Ecto neural progenitor cell (in vitro differentiated cells): ENCODE measurements at regions not wholly inside any gene's neighbourhood (a gene's known extent, or its start where the extent isn't known, plus 50 kb on each side); places are given as distances from the start of the nearest gene placed in this dataset.

Experiments used
- DNase-seq: peaks from one replicate; pipeline ENCODE4 v3.0.0-alpha.2; 2018; ENCODE audit warnings: low spot score

DNA sequence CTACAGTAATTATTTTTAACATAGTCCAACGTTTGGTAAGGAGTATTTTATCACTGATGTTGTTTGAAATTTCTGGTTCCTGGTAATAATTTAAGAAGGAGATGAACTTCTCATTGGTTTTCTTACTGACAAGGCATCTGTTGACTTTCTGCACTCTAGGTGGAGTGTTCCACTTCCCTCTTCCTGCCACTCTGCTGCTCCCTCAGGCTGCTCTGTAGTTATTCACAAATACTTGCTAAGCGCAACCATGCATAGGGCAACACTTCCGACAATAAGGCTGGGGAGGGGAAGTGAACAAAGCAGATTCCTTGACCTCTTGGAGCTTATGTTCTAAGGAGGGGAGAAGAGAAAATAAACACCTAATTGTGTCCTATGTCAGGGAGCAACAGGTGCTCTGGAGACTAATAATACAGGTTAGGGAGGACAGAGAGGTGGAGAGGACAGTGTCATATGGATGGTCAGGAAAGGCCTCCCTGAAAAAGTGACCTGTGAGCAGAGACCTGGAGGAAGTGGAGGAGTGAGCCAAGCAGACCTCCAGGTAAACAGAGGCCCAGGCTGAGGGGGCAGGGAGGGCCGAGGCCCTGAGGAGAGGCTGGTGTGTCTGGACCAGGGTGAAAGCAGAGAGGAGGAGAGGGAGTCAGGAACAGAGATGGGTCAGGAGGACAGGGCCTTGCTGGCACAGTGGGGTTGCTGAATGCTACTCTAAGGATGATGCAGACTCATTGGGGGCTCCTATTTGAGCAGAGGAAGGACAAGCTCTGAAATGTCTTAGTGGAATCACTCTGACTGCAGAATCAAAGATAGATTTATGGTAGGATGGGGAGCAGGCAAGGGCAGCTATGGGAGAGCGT lies 134.8 kb upstream of the SLC24A3 start:
- peak; percentile 22 for DNase-seq

DNA sequence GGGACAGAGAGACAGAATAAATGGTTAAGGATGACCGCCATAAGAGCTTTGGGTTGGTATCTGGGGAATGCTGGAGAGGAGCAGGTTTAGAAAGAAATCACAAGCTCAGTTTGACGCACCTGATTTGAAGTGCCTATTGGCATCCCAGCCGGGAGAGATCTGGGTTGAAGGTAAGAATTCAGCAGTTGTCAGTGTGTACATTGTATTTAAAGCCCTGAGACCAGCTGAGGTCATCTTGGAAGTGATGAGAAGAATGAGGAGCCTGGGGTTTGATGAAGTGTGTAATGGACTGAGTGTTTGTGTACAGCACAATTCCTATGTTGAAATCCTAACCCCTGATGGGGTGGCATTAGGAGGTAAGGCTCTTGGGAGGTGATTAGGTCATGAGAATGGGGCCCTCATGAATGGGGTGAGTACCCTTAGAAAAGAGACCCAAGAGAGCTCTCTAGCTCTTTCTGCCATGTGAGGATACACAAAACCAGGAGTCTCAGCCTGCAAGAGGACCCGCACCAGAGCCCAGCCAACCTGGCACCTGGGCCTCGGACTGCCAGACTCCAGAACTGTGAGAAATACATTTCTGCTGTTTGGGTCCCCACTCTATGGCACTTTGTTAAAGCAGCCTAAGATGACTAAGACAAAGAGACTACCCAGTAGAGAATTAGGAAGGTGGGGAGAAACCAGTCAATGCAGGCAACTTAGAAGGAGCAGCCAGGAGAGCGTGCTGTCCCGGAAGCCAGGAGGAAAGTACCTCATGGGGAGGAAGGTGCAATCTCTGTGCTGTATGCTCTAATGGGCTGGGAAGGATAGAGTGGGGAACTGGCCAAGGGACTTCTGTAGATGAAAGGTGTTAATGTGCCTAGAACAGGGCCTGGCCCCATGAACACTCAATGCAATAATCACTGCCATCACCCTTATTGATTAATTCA lies 133.7 kb upstream of the SLC24A3 start:
- peak; percentile 14 for DNase-seq

DNA sequence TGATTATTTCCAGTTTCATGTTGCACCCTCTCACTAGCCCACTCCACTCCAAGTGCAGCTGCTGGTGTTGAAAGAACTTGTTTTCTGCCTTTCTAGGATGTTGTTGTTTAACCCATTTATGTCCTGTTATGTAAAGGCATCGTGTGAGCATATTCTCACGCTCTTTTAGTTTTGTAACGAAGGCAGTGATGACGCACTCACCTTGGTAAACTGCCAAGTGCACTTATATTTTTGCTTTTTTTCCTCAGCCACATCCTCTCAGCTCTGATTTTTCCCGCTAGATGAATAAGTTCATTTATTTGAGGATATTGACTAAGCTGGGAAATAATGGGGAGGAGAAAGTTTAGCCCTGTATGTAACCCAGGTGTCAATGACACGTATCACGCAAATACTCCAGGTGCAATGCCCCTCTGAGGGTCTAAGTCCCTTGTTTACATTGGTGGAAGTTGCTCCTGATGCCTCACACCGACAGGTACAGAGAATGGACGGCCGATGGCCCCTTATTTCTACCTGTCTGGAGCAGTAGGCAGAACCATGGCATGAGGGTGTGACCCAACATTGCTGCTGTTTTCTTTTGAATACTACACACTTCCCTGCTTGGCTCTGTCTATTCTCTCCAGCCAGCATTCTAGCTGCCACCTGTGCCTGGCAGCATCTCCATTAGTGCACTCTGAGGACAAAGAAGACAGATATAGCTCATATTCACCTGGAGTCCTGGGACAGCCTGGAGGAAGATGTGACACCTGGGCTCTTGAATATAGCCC lies 132.7 kb upstream of the SLC24A3 start:
- peak; percentile 18 for DNase-seq

DNA sequence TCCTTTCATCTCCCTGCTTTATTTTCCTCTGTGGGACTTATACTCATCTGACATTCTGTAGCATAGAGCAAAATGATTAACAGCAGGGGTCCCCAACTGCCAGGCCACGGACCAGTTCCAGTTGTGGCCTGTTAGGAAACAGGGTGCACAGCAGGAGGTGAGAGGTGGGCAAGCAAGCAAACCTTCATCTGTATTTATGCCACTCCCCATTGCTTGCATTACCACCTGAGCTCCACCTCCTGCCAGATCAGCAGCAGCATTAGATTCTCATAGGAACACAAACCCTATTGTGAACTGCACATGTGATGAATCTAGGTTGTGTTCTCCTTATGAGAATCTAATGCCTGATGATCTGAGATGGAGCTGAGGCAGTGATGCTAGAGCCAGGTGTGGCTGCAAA lies 130.5 kb upstream of the SLC24A3 start:
- DNase-seq = peak; percentile 8

DNA sequence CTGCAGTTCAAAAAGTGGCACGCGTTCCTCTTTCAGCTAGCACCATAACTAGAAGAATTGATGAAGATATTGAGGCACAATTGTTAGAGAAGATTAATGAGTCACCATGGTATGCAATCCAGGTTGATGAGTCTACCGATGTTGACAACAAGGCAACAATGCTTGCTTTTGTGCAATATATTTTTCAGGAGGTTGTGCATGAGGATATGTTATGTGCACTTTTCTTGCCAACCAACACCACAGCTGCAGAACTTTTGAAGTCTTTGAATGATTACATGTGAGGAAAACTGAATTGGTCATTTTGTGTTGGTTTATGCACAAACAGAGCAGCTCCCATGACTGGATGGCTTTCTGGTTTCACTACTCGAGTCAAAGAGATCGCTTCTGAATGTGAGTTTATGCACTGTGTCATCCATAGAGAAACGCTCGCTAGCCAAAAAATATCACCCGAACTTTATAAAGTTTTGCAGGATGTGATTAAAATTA lies 129.3 kb upstream of the SLC24A3 start:
- peak; percentile 8 for DNase-seq

DNA sequence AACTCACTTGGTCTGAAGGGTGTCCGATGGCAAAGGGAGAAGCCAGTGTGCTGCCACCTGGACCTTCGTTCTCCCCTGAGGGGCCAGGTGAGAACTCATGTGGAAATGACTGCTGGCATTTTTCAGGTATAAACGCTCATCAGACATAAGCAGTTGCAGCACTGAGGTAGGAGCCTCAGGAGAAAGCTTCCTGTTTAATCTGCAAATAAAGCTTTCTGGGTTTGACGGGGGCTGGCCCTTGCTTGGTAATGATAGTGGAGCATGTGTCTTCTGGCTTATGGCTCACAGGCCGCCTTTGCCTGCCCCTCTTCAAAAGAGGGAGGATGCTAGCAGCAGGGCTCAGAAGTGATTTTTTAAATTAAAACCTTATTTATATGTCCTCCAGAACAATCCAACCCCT lies 122.1 kb upstream of the SLC24A3 start:
- DNase-seq = no peak

DNA sequence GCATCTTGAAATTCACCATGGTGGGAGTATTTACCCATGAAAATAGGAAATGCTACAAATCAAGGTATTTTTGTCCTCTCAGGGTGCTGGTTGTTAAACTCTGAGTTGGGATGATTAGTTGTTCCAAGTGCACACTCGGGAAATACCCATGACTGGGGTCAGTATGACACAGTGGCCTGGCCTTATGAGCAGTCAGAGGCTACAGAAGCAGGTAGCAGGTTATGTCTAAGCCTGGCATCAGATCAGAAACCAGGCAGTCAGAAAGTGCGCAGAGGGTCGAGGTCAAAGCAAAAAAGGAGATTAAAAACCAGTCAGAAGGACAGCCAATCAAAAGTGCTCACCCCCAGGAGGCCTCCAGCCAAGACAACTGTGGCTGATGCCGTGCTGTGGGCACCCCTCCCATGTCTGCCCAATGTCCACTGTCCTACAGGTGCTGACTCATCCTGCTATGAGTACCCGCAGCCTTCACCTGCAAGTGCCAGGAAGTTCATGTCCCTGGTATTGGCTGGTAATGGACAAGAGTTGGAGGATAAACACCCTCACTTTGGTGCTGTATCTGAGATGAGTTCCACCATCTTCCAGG lies 117.4 kb upstream of the SLC24A3 start:
- no peak for DNase-seq

DNA sequence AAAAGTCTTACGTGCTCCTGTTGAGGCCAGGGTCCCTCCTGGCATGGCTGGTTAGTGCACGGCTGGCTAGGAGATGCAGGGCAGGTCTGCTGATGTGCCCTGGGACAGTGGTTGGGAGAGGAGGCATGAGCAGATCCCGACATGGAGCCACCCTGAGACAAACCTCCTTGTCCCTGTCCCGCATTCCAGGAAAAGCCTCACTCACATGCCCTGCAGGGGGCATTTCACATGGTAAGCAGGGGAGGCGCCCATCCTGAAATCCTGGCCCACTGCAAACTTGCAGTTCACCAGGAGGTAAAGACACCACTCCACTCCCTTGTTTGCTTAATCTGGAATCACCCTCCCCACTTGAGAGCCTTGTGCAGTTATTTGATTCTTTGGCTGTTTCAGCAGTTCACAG lies 116.7 kb upstream of the SLC24A3 start:
- DNase-seq = no peak

DNA sequence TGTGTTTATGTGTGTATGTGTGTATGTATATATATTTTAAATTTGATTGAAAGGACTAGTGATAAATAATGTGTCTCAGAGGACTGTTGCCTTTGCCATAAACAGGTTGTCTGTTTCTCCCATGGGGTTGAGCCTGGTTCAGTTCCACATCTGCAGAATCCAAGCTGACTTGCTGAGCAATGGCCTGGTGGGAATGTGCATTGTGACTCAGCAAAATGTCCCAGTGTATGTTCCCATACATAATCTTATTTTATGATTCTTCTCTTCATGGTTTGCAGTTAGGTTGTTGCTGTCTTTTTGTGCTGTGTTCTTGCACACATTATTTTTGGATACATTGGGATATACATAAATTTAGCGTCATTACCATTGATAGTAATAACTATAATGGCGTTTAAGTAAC lies 115.6 kb upstream of the SLC24A3 start:
- no peak for DNase-seq

DNA sequence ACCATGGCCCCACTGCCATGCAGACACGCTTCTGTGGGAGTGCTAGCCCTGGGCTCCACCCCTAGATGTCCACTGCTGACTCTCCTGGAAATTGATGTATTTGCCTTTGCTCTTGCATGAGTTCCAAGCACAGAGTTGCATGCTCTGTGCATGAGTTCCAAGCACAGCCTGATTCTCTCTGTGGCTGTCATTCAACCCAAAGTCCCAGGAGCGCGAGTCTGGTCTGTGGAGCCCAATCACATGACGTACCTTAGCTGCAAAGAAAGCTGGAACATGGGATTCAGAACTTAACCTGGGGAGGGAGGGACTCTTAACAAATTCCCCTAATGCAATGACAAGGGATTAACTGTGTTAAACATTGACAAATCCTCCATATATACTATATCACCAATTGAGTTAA lies 114.3 kb upstream of the SLC24A3 start:
- DNase-seq = no peak

DNA sequence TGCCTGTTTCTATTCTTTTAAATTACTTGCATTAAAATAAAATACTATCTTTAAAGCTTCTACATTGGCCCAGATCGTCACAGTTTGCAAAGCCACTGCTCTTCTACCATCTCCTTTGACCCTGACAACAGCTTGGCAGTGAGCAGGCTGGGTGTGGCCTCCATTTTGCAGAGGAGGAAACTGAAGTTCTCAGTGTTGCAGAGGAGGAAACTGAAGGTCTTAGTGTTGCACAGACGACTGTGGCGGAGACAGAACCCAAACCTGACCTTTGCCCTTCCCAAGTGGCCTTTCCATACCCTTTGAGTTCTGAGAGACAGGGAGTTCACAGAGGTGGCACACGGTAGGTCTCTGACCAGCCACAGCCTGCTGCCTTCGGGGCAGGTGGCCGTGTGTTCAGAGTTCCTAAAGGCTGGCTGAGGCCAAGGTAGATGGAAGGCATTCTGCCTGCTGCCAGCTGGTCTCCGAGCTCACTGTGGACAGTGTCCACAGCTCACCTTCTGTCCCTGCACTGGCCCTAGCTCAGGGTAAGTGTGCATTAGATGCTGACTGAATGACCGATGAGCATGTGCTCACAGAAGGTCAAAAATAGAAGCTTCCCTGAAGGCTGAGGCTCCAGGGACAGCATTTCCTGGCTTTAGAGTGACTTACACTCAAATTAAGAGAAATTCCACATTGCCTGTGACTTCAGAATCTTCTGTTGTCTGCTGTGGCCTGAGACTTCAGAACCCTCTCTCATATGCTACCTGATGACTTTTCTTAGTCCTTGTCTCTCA lies 113.5 kb upstream of the SLC24A3 start:
- no peak for DNase-seq

DNA sequence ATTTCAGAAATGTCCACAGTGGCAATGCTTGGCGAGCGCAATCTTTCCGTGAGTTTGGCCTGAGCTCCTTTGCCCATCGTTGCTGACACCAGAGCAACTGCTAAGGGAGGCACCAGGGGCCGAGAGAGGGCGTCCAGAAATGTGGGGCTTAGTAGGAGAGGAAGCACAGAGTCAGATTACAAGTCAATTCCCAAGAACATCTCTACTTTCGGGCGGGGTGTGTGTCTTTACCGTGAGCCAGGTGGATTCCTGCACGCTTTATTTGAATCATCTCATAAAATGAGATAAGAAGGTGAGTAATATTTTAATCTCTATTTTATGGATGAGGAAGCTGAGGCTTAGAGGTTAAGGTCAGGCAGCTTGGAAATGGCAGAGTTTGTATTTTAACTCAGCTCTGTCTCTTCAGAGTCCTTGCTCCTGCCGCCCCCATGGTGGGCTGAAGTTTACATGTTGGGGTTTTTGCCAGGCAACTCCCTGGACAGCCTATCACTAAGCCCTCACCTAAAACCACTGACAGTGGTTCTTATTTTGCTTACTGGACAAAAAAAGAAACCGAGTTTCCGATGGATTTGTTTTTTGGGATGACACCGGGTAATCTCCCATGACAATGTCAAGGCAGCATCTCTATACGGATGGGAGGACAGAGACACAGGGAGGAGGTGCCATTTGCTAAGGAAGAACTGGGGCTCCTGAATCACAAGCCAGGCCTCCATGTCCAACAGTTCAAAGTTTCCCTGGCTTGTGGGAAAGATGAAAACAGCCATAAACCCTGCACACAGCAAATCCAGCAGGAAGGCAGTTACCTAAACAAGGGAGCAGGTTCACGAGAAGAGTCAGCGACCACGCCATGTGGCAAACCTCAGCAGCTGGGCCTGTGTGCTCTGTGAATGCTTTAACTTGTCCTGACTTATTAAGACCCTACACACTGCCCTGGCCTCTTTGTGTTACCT lies 112.6 kb upstream of the SLC24A3 start:
- DNase-seq = no peak

DNA sequence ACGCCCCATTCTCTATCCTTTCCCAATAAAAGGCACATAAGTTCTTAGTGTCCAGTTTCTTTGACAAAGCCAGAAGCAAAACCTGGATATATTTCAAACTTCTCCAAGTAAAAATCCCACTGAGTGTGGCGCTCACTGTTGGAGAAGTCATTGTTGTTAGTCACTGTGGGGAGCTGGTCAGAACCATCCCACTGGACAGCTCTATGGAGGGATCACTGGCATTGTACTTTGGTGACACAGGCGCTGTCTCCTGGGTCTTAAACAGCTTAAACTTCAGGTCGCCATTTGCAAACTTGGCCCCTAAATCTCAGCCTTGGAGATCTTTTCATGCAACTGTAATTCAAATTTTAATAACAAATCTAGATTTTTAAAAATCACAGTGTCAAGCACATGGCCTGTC lies 111.5 kb upstream of the SLC24A3 start:
- no peak for DNase-seq

DNA sequence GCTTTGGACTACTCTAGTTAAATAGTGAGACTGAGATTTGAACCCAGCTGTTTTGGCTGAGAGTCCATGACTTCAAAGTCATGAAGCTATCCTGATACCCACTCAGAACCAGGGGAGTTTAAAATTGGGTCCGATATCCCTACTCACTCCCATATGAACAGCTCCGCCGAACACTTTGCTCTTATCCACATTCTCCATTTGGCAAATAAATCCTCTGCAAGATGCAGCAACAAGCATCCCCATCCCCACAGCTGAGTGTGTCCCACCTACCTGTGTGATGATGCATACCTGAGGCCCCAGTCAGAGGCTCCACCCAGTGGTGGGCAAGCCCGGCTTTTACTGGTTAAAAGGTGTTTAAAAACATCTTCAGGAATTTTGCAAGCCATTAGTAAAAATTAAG lies 108.3 kb upstream of the SLC24A3 start:
- DNase-seq = peak; percentile 17

DNA sequence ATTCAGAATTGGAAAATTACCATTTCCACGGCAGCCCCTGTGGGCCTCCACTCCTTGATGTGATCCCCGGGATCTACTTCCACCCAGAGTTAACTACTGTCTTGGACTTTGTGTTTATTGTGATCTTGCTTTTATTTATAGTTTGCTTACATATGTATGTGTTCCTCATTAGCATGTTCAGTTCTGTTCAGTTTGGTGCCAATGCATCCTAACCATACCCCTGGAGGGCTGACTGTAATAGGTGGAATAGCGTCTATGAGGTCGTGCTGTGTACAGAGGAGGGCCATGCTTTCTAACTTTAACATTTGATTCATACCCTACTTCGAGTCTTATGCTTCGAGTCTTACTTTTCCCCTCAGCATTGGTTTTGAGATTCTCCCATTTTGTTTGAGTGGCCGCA lies 104.3 kb upstream of the SLC24A3 start:
- no peak for DNase-seq

DNA sequence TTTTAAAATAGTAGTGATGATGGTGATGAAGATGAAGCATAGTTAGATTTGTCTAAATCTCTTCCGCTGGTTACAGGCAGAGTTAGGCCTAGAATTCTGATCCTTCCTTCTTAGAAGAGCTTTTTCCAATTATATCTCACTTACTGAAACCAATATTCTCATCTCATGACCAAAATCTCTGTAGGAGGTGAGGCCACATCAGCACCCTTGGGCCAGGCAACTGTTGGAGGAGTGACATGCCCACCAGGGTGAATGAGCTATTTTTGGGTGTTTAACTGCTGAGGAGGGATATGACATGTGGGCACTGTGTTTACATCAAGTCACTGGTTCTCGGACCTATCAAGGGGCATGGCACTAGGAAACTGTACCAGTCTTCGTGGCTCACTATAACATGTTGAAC lies 102.2 kb upstream of the SLC24A3 start:
- DNase-seq = no peak

DNA sequence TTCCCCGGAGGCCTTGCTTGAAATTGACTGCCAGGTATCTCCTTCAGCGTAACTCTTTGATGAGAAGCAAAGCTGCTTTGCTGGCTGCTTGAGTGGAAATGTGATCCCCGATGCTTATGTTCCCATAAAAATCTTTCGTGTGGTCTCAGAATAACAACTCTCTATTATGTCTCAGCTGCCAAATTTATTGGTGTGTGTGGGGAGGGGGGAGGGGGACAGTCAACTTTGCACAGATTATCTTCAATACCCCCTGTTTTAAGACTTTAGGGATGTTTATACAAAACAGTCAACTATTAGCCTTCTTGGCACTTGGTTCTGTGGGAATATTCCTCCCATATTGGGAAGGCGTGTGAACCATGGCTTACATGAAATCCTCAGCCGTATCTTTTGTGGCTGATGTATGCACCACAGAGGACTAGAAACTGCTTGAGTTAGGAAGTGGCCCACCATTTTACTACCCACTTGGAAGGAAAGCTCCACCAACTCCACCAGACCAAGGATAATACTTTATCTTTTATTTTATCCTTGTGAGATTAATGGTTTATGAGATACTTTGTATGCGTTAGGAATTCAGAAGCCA lies 101.5 kb upstream of the SLC24A3 start:
- DNase-seq = no peak

DNA sequence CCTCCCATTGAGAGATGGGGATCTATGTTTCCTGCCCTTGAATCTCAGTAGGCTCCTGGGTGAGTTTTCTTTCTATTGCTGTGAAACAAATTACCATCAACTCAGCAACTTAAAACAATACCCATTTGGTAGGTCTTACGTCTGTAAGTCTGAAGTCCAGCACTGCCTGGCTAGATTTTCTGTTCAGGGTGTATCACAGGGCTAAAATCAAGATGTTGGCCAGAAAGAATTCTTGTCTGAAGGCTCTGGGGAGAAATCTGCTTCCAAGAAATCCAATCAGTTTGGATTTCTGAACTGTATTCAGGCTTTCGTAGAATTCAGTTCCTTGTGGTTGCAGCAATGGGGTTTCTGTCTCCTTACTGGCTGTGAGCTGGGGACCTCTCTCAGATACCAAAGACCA lies 99.6 kb upstream of the SLC24A3 start:
- DNase-seq = peak; percentile 2

DNA sequence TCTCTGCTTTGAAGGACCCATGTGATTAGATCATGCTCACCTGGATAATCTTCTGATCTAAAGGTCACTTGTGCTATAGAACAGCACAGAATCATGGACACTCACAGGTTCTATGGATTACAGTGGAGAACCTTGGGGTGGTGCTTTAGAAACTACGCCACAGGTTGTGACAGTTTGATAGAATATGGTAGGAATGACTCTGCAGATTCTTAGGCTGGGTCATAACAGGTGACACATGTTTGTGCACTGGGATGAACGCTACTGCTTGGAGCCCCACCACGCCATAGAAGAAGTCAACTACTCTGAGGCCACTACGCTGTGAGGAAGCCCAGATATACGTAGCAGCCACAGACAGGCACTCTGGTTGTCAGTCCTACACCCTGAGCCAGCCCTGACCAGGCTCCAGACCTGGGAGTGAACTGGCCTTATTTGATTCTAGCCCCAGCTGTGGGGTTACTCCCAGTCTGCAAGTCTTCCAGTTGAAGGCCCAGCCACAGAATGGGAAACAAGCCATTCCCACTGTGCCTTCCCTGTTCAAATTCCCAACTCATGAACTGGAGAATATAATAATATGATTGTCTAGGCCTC lies 99.0 kb upstream of the SLC24A3 start:
- peak; percentile 4 for DNase-seq
